NCI-H1105 treated with DMSO at 0.1 percent for 48 hours (cell line): ENCODE measurements at regions not wholly inside any gene's neighbourhood (a gene's known extent, or its start where the extent isn't known, plus 50 kb on each side); places are given as distances from the start of the nearest gene placed in this dataset.
"Not testable (repeated sequence)": the region's sequence is repeated elsewhere in the genome, so short reads cannot be mapped to it uniquely, and the experiment has no call there.

Source experiments
- DNase-seq: peaks from one replicate; lab custom pipeline; 2025; lab: John Stamatoyannopoulos, UW

- DNase-seq, result no peak
Observed at GRCh38 chrX:122055460-122055859, 1008.0 kb downstream of the GLUD2 start.

GRCh38 chrX:122055979-122056715, 1008.7 kb downstream of the GLUD2 start:
- DNase-seq, result no peak

GRCh38 chrX:122076241-122076640, 1028.8 kb downstream of the GLUD2 start:
- no peak for DNase-seq

- no peak for DNase-seq
Observed at GRCh38 chrX:122078079-122078478, 1030.7 kb downstream of the GLUD2 start.

- no peak for DNase-seq
Observed at GRCh38 chrX:122087341-122087740, 1039.9 kb downstream of the GLUD2 start.

GRCh38 chrX:122091571-122091970, 1044.2 kb downstream of the GLUD2 start:
- DNase-seq, result no peak

GRCh38 chrX:122092360-122092759, 1045.0 kb downstream of the GLUD2 start:
- DNase-seq, result no peak

GRCh38 chrX:122092978-122093377, 1045.6 kb downstream of the GLUD2 start:
- DNase-seq, result no peak

- DNase-seq, result no peak
Observed at GRCh38 chrX:122094611-122095010, 1047.2 kb downstream of the GLUD2 start.

GRCh38 chrX:122113376-122113775, 1066.0 kb downstream of the GLUD2 start:
- no peak for DNase-seq

GRCh38 chrX:122113896-122114295, 1066.5 kb downstream of the GLUD2 start:
- DNase-seq, result no peak

GRCh38 chrX:122115604-122116003, 1068.2 kb downstream of the GLUD2 start:
- no peak for DNase-seq

- DNase-seq, result no peak
Observed at GRCh38 chrX:122119361-122119760, 1064.7 kb upstream of the GRIA3 start.

GRCh38 chrX:122122274-122122673, 1061.8 kb upstream of the GRIA3 start:
- DNase-seq, result no peak

- DNase-seq, result no peak
Observed at GRCh38 chrX:122133478-122133877, 1050.6 kb upstream of the GRIA3 start.

GRCh38 chrX:122134291-122134690, 1049.8 kb upstream of the GRIA3 start:
- no peak for DNase-seq

- no peak for DNase-seq
Observed at GRCh38 chrX:122135070-122135469, 1049.0 kb upstream of the GRIA3 start.

GRCh38 chrX:122140219-122140618, 1043.9 kb upstream of the GRIA3 start:
- not testable (repeated sequence) for DNase-seq

- DNase-seq, result no peak
Observed at GRCh38 chrX:122154019-122154418, 1030.1 kb upstream of the GRIA3 start.

GRCh38 chrX:122168241-122168640, 1015.8 kb upstream of the GRIA3 start:
- DNase-seq, result no peak

GRCh38 chrX:122184791-122185190, 999.3 kb upstream of the GRIA3 start:
- no peak for DNase-seq

GRCh38 chrX:122187069-122187713, 996.9 kb upstream of the GRIA3 start:
- DNase-seq, result no peak

- no peak for DNase-seq
Observed at GRCh38 chrX:122188751-122189150, 995.3 kb upstream of the GRIA3 start.

- DNase-seq, result no peak
Observed at GRCh38 chrX:122196343-122196742, 987.7 kb upstream of the GRIA3 start.
